Hematopoietic multipotent progenitor cell treated with erythropoietin and hydrocortisone succinate and interleukin-3 and kit ligand, for 4 days (in vitro differentiated cells): ENCODE measurements at regions not wholly inside any gene's neighbourhood (a gene's known extent, or its start where the extent isn't known, plus 50 kb on each side); places are given as distances from the start of the nearest gene placed in this dataset.

ENCODE experiments used
- DNase-seq: peaks from one replicate; pipeline ENCODE4 v3.0.0-alpha.2; 2015

DNA sequence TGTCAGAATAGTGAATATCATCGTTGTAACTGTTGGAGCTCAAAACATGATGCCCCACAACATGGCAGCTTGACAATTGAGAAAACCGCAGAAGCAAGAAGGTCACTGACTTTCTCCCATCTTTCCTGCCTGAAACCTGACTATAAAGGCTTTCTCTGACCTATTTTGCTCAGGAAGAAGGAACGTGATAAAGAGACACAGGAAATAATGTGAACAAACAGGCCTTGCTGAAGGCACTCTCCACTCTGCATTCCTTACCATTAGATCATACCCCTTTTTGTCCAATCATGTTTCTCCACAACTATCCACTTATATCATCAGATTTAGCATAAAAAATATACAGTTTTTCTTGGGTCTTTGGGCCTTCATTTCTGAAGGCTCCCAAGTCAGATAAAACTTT, 916.8 kb downstream of the METTL15 start:
- DNase-seq: no peak

GRCh38 chr11:29024386-29024785, 916.2 kb downstream of the METTL15 start:
- DNase-seq: no peak

- DNase-seq: no peak
Measured at GRCh38 chr11:29023761-29024160, 915.6 kb downstream of the METTL15 start.

DNA sequence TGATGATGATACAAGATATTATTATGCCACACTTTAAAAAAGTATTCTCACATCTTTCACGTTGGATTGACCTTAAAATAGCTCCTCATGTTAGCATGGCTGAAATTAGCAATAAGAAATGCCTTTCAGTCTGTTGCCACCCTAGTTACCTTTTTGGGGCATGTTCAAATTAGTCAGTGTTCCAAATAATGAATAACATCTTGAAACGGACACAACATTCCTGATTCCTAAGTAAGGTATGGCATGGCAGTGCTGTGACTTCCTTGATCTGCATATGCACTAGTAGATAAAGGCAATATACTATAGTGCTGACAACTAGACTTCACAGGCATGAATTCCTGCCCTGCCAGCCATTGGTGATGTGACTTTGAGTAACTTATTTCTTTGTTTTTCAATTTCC, 914.5 kb downstream of the METTL15 start:
- no peak for DNase-seq

DNA sequence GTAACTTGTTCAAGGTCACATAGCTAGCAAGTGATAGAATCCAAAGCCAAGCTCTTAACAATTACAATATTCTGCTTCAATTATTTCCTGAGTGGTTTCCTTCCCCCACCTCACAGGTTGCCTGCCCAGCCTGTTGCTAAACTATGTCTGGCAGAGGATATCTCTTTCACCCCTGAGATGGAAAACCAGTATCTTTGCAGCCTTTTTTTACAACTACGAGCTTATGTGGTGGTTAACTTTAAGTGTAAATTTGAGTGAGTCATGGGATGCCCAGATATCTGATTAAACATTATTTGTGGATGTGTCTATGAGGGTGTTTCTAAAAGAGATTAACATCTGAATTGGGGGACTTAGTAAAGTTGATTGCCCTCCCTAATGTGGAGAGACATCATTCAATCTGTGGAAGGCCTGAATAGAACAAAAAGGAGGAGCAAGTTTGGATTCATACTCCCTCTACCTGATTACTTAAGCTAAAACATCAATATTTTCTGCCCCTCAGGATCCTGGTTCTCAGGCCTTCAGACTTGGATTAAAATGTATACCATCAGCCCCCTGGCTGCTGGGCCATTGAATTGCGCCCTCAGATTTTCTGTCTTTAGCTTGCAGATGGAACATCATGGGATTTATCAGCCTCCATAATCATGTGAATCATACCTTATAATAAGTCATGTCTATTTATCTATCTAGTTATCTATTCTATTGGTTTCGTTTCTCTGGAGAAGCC, 911.9 kb downstream of the METTL15 start:
- DNase-seq: peak; percentile 4

GRCh38 chr11:29018631-29019030, 910.4 kb downstream of the METTL15 start:
- DNase-seq: no peak

- DNase-seq: no peak
Measured at GRCh38 chr11:29017941-29018340, 909.8 kb downstream of the METTL15 start.

- DNase-seq: no peak
Measured at GRCh38 chr11:29012507-29012906, 904.3 kb downstream of the METTL15 start.

- no peak for DNase-seq
Measured at GRCh38 chr11:29009426-29009825, 901.2 kb downstream of the METTL15 start.

DNA sequence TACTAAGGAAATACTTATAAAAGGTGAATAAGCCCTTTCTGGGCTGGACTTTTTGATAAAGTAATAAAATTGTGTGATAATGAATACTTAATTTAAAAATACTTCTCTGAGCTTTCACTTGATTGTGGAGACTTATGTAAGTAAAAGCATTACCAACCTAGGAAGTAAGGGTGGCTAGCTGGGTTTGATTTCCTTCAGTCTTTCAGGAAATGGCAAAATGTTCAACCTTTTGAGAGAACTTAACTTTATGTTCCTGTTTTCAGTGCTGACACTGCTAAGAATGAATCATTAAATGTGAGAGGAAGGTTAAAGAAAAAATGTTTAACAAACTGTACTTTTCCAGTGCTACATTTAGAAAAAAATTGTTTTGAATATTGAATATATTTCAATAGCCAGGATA, 900.3 kb downstream of the METTL15 start:
- DNase-seq: no peak

DNA sequence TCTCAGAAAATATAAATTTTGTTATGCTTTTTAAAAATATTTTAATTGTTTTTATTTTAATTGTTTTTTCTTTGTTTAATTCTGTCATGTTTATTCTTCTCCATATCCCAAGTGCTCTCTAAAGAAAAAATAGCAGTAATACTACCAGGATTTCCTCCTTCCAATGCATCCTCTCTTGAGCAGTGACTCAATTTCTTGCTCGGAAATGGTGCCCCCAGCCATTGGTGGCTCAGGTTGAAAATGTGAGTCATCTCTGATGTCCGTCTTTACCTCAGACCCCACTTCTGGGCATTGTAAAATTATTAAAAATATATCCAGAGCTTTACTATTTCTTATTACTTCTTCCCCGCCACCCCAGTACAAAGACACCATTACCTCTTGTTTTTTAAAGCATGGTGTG, 898.5 kb downstream of the METTL15 start:
- DNase-seq: no peak

DNA sequence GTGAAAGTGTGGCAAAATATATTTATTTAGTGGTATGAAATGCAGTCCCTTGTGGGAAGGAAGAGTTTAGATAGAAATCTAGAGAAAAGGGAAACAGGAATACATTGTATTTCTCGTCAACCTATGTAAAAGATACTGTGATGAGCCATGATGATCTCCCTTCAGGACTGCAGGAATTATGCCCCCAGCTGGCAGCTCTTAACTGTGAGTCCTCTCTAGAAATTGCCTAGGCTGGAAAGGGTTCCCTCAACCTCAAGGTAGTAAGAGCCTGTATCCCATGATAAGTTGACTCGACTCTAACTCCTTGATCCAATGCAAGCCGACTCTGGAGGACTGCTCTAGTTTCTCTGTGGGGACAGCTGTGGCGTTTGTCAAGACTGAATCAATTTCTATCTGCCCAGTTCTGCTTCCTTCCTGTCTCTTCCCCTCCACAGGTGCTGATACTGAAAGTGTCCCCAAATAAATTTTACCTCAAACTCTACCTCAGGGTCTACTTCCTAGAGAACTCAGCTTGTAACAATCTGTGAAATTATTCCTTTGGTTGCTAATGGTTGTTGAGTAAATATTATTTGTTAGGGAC, 897.3 kb downstream of the METTL15 start:
- DNase-seq: no peak

DNA sequence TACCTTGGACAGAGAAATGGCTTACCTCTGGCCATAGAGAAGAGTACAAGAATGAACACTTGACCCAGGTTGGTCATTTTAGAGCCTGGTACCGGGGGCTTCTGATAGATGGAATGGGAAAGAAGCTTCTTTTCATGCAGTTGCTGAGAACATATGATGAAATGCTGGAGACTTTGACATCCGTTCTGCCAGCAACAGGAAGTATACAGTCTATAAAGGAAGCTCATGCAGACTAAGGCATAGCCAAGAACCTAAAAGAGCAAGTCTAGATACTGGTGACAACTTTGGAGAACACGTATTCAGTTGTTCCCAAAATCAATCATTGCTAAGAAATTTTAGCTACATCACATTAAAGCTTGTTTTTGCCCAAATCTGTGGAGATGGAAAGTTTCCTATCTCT, 894.6 kb downstream of the METTL15 start:
- no peak for DNase-seq

GRCh38 chr11:28999620-29000019, 891.4 kb downstream of the METTL15 start:
- no peak for DNase-seq

DNA sequence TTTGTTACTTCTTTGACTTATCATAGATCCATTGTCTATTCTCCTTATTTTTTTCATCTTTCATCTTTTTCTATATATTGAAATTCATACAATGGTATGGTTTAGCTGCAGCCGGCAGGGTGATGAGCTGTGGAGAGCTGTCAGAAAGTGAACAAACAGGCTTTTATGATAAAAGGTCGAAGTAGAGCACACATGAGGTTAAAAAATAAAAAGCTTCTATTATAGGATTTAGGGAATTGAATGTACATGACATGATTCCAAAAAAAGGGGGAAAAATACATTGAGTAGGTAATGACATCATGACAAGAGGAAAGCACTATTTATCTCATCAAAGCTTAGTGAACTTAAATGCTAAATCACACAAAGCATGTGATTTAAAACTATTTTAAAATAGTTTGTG, 884.8 kb downstream of the METTL15 start:
- no peak for DNase-seq

GRCh38 chr11:28984231-28984630, 876.0 kb downstream of the METTL15 start:
- no peak for DNase-seq

DNA sequence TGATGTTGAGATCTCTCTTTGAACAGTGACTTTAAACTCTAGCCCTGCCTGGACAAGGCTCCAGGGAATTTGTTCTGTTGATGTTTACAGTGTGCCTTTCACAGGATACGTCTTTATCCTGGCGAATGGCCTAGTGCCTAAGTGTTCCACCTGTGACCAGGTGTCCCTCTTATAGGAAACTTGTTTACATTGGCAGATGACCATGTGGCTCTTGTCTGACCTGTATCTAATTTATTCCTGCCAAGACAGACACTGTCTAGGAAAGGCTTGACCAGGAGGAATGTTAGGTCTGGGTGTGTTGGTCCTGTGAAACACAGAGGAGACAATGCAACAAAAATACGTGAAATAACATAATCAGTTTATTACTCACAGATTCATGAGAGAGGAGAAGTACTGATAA, 875.6 kb downstream of the METTL15 start:
- no peak for DNase-seq

DNA sequence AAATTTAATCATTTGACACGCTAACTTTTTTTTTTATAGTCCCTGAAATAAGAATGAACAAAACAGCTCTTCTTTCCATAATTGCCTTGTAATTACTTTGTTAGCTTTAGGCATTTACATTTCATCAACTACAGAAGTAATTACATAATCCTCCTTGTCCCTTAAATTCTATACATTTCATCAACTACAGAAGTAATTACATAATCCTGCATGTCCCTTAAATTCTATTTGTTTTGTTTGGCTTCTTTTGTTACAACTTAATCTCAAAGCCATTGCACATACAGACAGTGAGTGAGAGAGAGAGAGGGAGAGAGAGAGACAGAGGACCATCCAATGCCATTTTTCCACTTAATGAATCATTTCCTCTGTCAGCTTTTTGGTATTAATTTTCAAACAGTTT, 873.2 kb downstream of the METTL15 start:
- no peak for DNase-seq

GRCh38 chr11:28976801-28977145, 868.6 kb downstream of the METTL15 start:
- no peak for DNase-seq

- no peak for DNase-seq
Measured at GRCh38 chr11:28976012-28976800, 868.0 kb downstream of the METTL15 start.

DNA sequence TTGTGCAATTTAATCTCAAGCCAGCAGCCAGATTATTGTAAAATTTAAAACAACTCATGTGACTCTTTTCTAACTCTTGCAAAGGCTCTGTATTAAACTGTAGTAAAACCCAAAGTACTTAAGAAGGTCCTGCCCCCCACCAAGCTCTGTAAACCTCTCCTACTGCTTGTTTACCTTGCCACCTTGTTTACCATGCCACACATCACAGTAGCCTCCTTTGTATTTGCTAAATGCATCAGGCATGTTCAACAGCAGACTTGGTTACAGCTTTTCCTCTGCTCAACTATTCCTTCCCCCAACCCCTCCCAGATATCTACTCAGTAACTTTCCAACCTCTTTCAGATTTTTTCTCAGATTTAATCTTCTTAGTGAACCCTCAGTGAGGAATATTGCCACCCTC, 861.6 kb downstream of the METTL15 start:
- no peak for DNase-seq

DNA sequence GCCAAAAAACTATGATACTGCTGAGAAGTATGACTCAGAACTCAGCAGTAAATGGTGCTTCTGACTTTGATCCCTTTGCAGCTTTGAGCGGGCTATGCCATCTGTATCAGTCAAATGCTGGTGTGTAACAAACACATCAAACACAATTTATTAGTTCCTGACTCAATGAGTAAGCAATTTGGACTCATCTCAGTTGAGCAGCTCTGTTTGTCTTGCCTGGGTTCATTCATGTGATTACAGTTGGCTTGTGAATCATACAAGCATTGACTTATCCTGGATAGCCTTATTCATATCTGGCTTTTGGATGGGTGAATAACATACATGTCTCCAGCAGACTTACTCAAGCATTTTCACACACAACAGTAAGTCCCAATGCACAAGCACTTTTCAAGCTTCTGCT, 858.8 kb downstream of the METTL15 start:
- no peak for DNase-seq

DNA sequence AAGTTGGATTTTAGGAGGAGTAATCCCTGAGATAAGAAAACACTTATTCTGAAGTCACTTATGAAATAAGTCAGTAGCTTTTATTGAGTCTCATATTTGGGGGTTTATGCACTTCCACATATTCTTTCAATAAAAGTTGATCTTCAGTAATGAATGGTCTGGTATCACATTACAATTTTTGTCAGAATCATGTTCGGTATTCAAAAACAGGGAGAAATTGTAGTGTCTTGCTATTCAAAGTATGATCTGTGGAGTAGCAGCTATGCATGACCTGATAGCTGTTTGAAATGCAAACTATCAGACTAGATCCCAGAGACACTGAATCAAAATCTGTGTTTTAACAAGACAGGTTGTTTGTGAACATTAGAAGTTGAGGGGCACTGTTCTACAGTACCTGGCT, 857.6 kb downstream of the METTL15 start:
- no peak for DNase-seq

DNA sequence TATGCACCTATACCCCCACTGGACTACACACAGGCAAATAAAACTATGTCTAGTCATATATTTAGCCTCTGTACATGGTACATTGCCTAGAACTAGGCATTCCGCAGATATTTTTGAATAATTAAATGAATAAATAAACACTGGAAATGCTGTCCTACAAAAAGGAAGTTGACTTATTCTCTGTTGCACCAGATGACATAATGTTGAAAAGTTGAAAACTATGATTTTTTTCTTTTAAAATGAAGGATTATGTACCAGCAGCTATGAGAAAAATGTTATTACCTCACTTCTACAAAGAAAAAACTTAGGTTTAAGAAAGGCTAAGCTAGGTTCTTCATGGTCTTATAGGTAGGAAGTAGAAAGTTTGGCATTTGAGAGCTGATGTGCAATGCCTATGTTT, 856.6 kb downstream of the METTL15 start:
- no peak for DNase-seq
